ENCODE measurements at regions not wholly inside any gene's neighbourhood (a gene's known extent, or its start where the extent isn't known, plus 50 kb on each side); places are given as distances from the start of the nearest gene placed in this dataset.
"Not testable (repeated sequence)": the region's sequence is repeated elsewhere in the genome, so short reads cannot be mapped to it uniquely, and the experiment has no call there.

DNA sequence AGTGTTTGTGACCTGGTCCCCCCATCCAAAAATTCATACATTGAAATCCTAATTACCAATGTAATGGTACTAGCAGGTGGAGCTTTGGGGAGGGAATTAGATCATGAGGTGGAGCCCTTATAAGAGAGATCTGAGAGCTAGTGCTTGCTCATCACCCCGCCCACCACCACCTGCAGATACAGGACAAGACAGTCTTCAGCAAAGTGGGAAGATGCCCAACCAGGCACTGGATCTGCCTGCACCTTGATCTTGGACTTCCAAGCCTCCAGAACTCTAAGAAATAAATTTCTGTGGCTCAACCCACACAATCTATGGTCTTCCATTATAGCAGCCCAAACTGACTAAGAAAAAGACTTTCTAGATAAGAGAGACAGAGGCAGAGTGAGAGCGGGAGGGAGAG is 343.4 kb downstream of the LRRIQ3 start:
- Histone ChIP-seq H3K4me3 (ENCODE audit: low read depth, low read length) (no peak overlapping the region), H3K27ac (ENCODE audit: insufficient read depth, low read length, poor library complexity, severe bottlenecking) (no peak overlapping the region), H3K4me1 (ENCODE audit: control insufficient read depth, insufficient read depth, low read length, poor library complexity, severe bottlenecking) (no peaks in the 10 kb centered on the region), H3K9me3 (ENCODE audit: control insufficient read depth in 2 of 2, low read length in 2 of 2) (no peaks in the 10 kb centered on the region), H3K36me3 (ENCODE audit: control insufficient read depth, insufficient read depth, low read length) (no peaks in the 10 kb centered on the region), H3K27me3 (ENCODE audit: control insufficient read depth, insufficient read depth, low read length) (no peaks in the 10 kb centered on the region)
- Mint-ChIP-seq H3K36me3 (no peaks in the 10 kb centered on the region), H3K9me3 (peaks cover 0 to 8% (median 2%) of the 10 kb centered on the region in 7 donors), H3K27me3 (no peaks in the 10 kb centered on the region), H3K4me1 (no peaks in the 10 kb centered on the region), H3K4me3 (no peak overlapping the region), H3K27ac (no peak overlapping the region)
- ATAC-seq (ENCODE audit: low read depth in 2 of 2) = no peak
- no peak for DNase-seq

DNA sequence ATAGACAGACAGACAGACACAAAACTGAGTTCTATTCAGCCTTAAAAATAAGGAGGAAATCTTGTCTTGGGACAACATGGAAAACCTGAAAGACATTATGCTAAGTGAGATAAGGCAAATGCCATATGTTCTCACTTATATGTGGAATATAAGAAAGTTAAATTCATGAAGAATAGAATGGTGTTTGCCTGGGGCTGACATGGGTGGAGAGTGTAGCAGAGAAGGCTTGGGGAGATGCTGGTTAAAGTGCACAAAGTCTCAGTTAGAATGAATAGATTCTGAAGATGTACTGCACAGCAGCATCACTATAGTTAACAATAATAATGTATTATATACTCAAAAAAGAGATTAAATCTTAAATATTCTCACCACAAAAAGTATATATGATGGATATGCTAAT is 355.5 kb downstream of the LRRIQ3 start:
- peaks cover 0 to 8% (median 0%) of the 10 kb centered on the region in 7 donors for H3K9me3 Mint-ChIP-seq
- no peak overlapping the region for H3K27ac Mint-ChIP-seq
- H3K27me3 ChIP-seq (ENCODE audit: control insufficient read depth, insufficient read depth, low read length) = no peaks in the 10 kb centered on the region
- H3K4me1 Mint-ChIP-seq = no peaks in the 10 kb centered on the region
- H3K27ac ChIP-seq (ENCODE audit: insufficient read depth, low read length, poor library complexity, severe bottlenecking) = no peak overlapping the region
- H3K9me3 ChIP-seq (ENCODE audit: control insufficient read depth in 2 of 2, low read length in 2 of 2) = no peaks in the 10 kb centered on the region
- no peak for ATAC-seq (ENCODE audit: low read depth in 2 of 2)
- no peaks in the 10 kb centered on the region for H3K4me1 ChIP-seq (ENCODE audit: control insufficient read depth, insufficient read depth, low read length, poor library complexity, severe bottlenecking)
- no peak for DNase-seq
- no peaks in the 10 kb centered on the region for H3K36me3 Mint-ChIP-seq
- no peaks in the 10 kb centered on the region for H3K27me3 Mint-ChIP-seq
- no peak overlapping the region for H3K4me3 ChIP-seq (ENCODE audit: low read depth, low read length)
- H3K4me3 Mint-ChIP-seq = no peak overlapping the region
- H3K36me3 ChIP-seq (ENCODE audit: control insufficient read depth, insufficient read depth, low read length) = no peaks in the 10 kb centered on the region

DNA sequence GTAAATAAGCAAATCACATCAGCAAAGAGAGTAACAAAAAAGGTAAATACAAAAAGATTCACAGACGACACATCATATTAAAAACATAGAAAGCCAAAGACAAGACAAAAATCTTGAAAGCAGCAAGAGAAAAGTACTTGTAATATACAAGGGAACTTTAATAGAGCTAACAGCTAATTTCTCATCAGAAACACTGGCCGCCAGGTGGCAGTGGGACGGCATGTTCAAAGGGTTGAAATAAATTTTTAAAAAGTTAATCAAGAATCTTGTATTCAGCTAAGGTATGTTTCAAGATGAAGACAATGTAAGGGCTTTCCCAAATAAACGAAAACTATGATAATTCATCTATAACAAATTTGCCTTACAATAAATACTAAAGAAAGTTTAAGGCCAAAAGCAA is 358.1 kb downstream of the LRRIQ3 start:
- DNase-seq = peak in 1 of 3 donors; percentile 19
- H3K27me3 Mint-ChIP-seq = no peaks in the 10 kb centered on the region

DNA sequence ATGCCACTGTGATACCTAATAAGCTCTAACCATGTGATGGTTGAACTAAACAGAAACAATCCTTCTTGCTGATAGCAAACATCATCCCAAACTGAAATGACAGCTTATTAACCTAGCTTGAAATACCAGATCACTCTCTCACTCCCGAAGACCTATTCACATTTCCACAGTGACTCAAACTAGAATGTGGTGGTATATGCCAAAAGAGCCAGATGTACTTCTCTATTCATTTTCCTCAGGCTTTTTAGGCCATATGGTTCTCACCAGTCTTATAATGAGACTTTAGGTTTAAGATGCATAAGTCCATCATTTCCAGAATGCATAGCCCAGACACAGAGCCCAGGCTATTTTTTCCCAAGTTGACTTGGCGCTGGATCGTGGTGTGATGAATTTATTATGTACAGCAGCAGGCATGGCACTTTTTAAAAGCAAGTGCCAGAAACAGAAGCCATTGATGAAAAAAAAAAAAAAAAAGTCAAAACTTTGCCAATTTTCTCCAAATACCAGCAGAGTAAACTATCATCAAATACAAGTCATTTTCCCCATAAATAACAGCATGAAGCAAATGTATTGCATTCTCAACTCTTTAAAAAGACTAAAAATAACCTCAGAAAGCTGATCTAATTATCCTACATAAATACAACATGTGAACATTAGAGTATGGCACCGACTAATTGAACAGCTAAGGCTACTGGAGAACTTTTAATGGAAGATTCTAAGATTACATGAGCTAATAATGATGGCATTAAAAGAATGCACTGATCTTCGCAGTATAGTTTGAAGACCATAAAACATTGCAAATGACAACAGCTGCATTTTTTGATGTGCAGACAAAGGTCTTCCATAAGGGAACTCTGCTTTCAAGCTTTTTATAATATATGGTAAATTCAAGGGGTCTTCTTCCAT is 365.4 kb downstream of the LRRIQ3 start:
- H3K27me3 ChIP-seq (ENCODE audit: control insufficient read depth, insufficient read depth, low read length) = no peaks in the 10 kb centered on the region
- Mint-ChIP-seq H3K9me3 (peaks cover 0 to 10% (median 0%) of the 10 kb centered on the region in 7 donors), H3K36me3 (no peaks in the 10 kb centered on the region), H3K4me3 (no peak overlapping the region), H3K27me3 (no peaks in the 10 kb centered on the region), H3K4me1 (no peaks in the 10 kb centered on the region), H3K27ac (no peak overlapping the region)
- no peak overlapping the region for H3K4me3 ChIP-seq (ENCODE audit: low read depth, low read length)
- H3K27ac ChIP-seq (ENCODE audit: insufficient read depth, low read length, poor library complexity, severe bottlenecking) = no peak overlapping the region
- DNase-seq (no peak), ATAC-seq (ENCODE audit: low read depth in 2 of 2) (no peak)
- H3K4me1 ChIP-seq (ENCODE audit: control insufficient read depth, insufficient read depth, low read length, poor library complexity, severe bottlenecking) = no peaks in the 10 kb centered on the region
- no peaks in the 10 kb centered on the region for H3K36me3 ChIP-seq (ENCODE audit: control insufficient read depth, insufficient read depth, low read length)
- no peaks in the 10 kb centered on the region for H3K9me3 ChIP-seq (ENCODE audit: control insufficient read depth in 2 of 2, low read length in 2 of 2)

More for the DNA sequence above, 358.1 kb downstream of the LRRIQ3 start:
- Histone ChIP-seq H3K4me1 (ENCODE audit: control insufficient read depth, insufficient read depth, low read length, poor library complexity, severe bottlenecking) (no peaks in the 10 kb centered on the region), H3K36me3 (ENCODE audit: control insufficient read depth, insufficient read depth, low read length) (no peaks in the 10 kb centered on the region), H3K27ac (ENCODE audit: insufficient read depth, low read length, poor library complexity, severe bottlenecking) (no peak overlapping the region), H3K4me3 (ENCODE audit: low read depth, low read length) (no peak overlapping the region), H3K27me3 (ENCODE audit: control insufficient read depth, insufficient read depth, low read length) (no peaks in the 10 kb centered on the region), H3K9me3 (ENCODE audit: control insufficient read depth in 2 of 2, low read length in 2 of 2) (no peaks in the 10 kb centered on the region)
- Mint-ChIP-seq H3K4me1 (no peaks in the 10 kb centered on the region), H3K36me3 (no peaks in the 10 kb centered on the region), H3K27ac (no peak overlapping the region), H3K4me3 (no peak overlapping the region), H3K9me3 (peaks cover 0 to 8% (median 0%) of the 10 kb centered on the region in 7 donors)
- ATAC-seq (ENCODE audit: low read depth in 2 of 2) = no peak

DNA sequence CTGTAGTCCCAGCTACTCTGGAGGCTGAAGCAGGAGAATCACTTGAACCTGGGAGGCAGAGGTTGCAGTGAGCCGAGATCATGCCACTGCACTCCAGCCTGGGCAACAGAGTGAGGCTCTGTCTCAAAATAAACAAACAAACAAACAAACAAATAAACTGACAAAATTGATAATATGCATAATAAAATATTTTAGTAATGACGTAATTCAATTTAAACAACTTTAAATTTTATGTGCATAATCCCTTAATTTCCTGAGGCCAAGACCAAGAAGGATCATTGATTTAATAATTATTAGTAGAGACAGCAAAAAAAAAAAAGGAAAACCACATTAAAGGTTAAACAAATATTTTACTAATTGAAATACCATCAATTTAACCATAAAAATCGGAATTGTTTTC is 370.7 kb downstream of the LRRIQ3 start:
- not testable (repeated sequence) for H3K27me3 Mint-ChIP-seq; H3K4me1 Mint-ChIP-seq; ATAC-seq (ENCODE audit: low read depth in 2 of 2)

DNA sequence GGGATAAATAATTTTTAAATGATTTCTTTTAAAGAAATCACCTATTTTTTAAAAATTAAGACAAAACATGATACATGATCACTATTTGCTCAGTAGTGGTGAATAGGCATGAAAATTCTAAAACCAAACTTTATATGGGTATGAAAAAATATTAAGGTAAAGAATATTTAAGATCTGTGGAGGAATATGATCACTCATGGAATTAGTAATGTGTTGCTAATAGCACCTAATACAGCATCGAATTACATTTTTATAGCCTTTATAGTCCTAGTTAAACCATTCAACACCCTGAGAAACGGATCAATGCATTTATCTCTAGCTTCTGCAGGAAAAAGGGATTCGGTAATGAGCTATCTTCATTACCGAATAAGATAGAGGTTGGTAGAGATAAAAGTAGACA is 373.9 kb downstream of the LRRIQ3 start:
- Histone ChIP-seq H3K4me3 (ENCODE audit: low read depth, low read length) (no peak overlapping the region), H3K4me1 (ENCODE audit: control insufficient read depth, insufficient read depth, low read length, poor library complexity, severe bottlenecking) (no peaks in the 10 kb centered on the region), H3K27me3 (ENCODE audit: control insufficient read depth, insufficient read depth, low read length) (no peaks in the 10 kb centered on the region), H3K36me3 (ENCODE audit: control insufficient read depth, insufficient read depth, low read length) (no peaks in the 10 kb centered on the region), H3K9me3 (ENCODE audit: control insufficient read depth in 2 of 2, low read length in 2 of 2) (no peaks in the 10 kb centered on the region), H3K27ac (ENCODE audit: insufficient read depth, low read length, poor library complexity, severe bottlenecking) (no peak overlapping the region)
- H3K27ac Mint-ChIP-seq = no peak overlapping the region
- peaks cover 0 to 7% (median 0%) of the 10 kb centered on the region in 7 donors for H3K9me3 Mint-ChIP-seq
- H3K27me3 Mint-ChIP-seq = no peaks in the 10 kb centered on the region
- H3K4me1 Mint-ChIP-seq = no peaks in the 10 kb centered on the region
- DNase-seq (no peak), ATAC-seq (ENCODE audit: low read depth in 2 of 2) (no peak)
- no peak overlapping the region for H3K4me3 Mint-ChIP-seq
- no peaks in the 10 kb centered on the region for H3K36me3 Mint-ChIP-seq

More for the DNA sequence above, 370.7 kb downstream of the LRRIQ3 start:
- H3K27ac ChIP-seq (ENCODE audit: insufficient read depth, low read length, poor library complexity, severe bottlenecking); H3K4me1 ChIP-seq (ENCODE audit: control insufficient read depth, insufficient read depth, low read length, poor library complexity, severe bottlenecking); H3K9me3 Mint-ChIP-seq; H3K9me3 ChIP-seq (ENCODE audit: control insufficient read depth in 2 of 2, low read length in 2 of 2); H3K36me3 ChIP-seq (ENCODE audit: control insufficient read depth, insufficient read depth, low read length); H3K27ac Mint-ChIP-seq; DNase-seq; H3K27me3 ChIP-seq (ENCODE audit: control insufficient read depth, insufficient read depth, low read length); H3K36me3 Mint-ChIP-seq; H3K4me3 Mint-ChIP-seq; H3K4me3 ChIP-seq (ENCODE audit: low read depth, low read length): not testable (repeated sequence)

DNA sequence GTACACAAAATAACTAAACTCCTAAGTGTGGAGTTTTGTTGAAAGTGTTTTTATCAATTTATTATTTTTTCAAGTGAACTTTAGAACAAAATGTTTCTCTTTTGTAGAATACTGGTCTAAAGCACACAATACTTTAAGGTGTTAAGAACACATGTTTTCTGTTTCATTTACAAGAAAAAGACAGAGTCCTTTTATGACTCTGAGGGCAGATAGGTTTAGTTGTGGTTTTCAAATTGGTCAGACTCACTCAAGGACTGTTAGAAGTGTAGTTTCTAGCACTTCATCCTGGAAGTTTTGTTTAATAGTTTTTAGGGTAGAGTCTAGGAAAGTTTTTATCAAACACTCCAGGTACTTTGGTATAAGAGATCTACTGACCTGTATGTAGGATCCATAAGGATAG is 376.5 kb downstream of the LRRIQ3 start:
- H3K4me3 ChIP-seq (ENCODE audit: low read depth, low read length) = no peak overlapping the region
- DNase-seq (no peak), ATAC-seq (ENCODE audit: low read depth in 2 of 2) (no peak)
- no peaks in the 10 kb centered on the region for H3K27me3 ChIP-seq (ENCODE audit: control insufficient read depth, insufficient read depth, low read length)
- peaks cover 0 to 11% (median 3%) of the 10 kb centered on the region in 7 donors for H3K9me3 Mint-ChIP-seq
- H3K27ac Mint-ChIP-seq = no peak overlapping the region
- H3K4me3 Mint-ChIP-seq = no peak overlapping the region
- no peak overlapping the region for H3K27ac ChIP-seq (ENCODE audit: insufficient read depth, low read length, poor library complexity, severe bottlenecking)
- H3K4me1 ChIP-seq (ENCODE audit: control insufficient read depth, insufficient read depth, low read length, poor library complexity, severe bottlenecking) = no peaks in the 10 kb centered on the region
- no peaks in the 10 kb centered on the region for H3K9me3 ChIP-seq (ENCODE audit: control insufficient read depth in 2 of 2, low read length in 2 of 2)
- no peaks in the 10 kb centered on the region for H3K36me3 Mint-ChIP-seq
- H3K36me3 ChIP-seq (ENCODE audit: control insufficient read depth, insufficient read depth, low read length) = no peaks in the 10 kb centered on the region
- no peaks in the 10 kb centered on the region for H3K4me1 Mint-ChIP-seq
- H3K27me3 Mint-ChIP-seq = no peaks in the 10 kb centered on the region

DNA sequence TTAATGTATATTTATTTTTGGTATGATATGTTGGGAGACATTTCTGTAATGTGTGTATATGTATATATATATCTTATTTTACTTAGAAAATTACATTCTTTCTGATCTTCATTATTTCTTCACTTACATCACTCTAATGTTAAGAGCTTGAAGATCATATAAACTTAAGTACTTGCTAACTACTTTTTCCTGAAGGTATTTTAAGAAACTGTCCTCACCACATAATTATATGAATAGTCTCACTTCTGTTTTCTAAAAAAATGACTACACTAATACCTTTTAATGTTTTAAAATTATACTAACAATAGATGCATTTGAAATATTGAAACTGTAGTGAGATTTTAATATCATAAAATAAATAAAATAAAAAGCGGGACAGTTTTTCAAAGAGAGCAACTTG is 377.1 kb downstream of the LRRIQ3 start:
- H3K4me3 ChIP-seq (ENCODE audit: low read depth, low read length) = no peak overlapping the region
- no peaks in the 10 kb centered on the region for H3K27me3 Mint-ChIP-seq
- no peaks in the 10 kb centered on the region for H3K4me1 ChIP-seq (ENCODE audit: control insufficient read depth, insufficient read depth, low read length, poor library complexity, severe bottlenecking)
- ATAC-seq (ENCODE audit: low read depth in 2 of 2) = no peak
- H3K4me1 Mint-ChIP-seq = no peaks in the 10 kb centered on the region
- no peaks in the 10 kb centered on the region for H3K27me3 ChIP-seq (ENCODE audit: control insufficient read depth, insufficient read depth, low read length)
- DNase-seq = no peak
- no peak overlapping the region for H3K27ac ChIP-seq (ENCODE audit: insufficient read depth, low read length, poor library complexity, severe bottlenecking)
- no peaks in the 10 kb centered on the region for H3K36me3 Mint-ChIP-seq
- no peaks in the 10 kb centered on the region for H3K36me3 ChIP-seq (ENCODE audit: control insufficient read depth, insufficient read depth, low read length)
- H3K9me3 ChIP-seq (ENCODE audit: control insufficient read depth in 2 of 2, low read length in 2 of 2) = no peaks in the 10 kb centered on the region
- peaks cover 0 to 11% (median 4%) of the 10 kb centered on the region in 7 donors for H3K9me3 Mint-ChIP-seq
- H3K27ac Mint-ChIP-seq = no peak overlapping the region
- no peak overlapping the region for H3K4me3 Mint-ChIP-seq

Data from CD4-positive, CD25-positive, alpha-beta regulatory T cell (primary cell).